HepG2 (cell line): ENCODE measurements at regions not wholly inside any gene's neighbourhood (a gene's known extent, or its start where the extent isn't known, plus 50 kb on each side); places are given as distances from the start of the nearest gene placed in this dataset.

Experiments used
- ATF1 ChIP-seq: IDR thresholded peaks from 2 replicates; pipeline ENCODE4 v1.6.1; 2016; ENCODE audit warnings: mild to moderate bottlenecking, control low read depth
- CTCF ChIP-seq: sonication (generic); formaldehyde crosslinking; IDR thresholded peaks from 2 replicates; pipeline ENCODE4 v1.5.0; 2020; ENCODE audit warnings: mild to moderate bottlenecking, missing genetic modification reagents, moderate library complexity
- MYC ChIP-seq: sonication (generic); formaldehyde crosslinking; IDR thresholded peaks from 2 replicates; pipeline ENCODE4 v1.9.0; 2021; ENCODE audit warnings: missing genetic modification reagents, borderline replicate concordance
- ZFP36 ChIP-seq: fragments of 150-350 bp; IDR thresholded peaks from 2 replicates; pipeline ENCODE4 v1.6.1; 2018; ENCODE audit warnings: borderline replicate concordance, low read length, low read depth; ENCODE audit not compliant: partially characterized antibody
- ZNF792 ChIP-seq: IDR thresholded peaks from 2 replicates; pipeline ENCODE4 v1.6.1; 2016

- TF ChIP-seq ZFP36 (no peak), CTCF (CRISPR knock-in tag) (no peak), ATF1 (CRISPR knock-in tag) (no peak), MYC (CRISPR knock-in tag) (no peak), ZNF792 (no peak)
These were observed 209.1 kb downstream of the IRS2 start for GRCh38 chr13:109577191-109577700.
